A549 (cell line): ENCODE measurements at regions not wholly inside any gene's neighbourhood (a gene's known extent, or its start where the extent isn't known, plus 50 kb on each side); places are given as distances from the start of the nearest gene placed in this dataset.

Experiments used
- CHD2 ChIP-seq: fragments of 150-350 bp; IDR thresholded peaks from 2 replicates; pipeline ENCODE4 v1.6.1; 2014; ENCODE audit warnings: low read length; ENCODE audit not compliant: partially characterized antibody
- CTCF ChIP-seq: fragments of >200 bp; sonication (Bioruptor Twin); formaldehyde crosslinking; IDR thresholded peaks from 3 replicates; pipeline ENCODE4 v1.5.1; 2016
- EHMT2 ChIP-seq: fragments of 200-600 bp; sonication (generic); IDR thresholded peaks from 2 replicates; pipeline ENCODE4 v1.6.1; 2016; ENCODE audit warnings: antibody characterized with exemption, low read depth, mild to moderate bottlenecking, moderate library complexity
- EP300 ChIP-seq, 2 experiments: fragments of >200 bp; sonication (Bioruptor Twin); formaldehyde crosslinking; IDR thresholded peaks; 2 replicates in 1 of 2; 3 replicates in 1 of 2; pipeline ENCODE4 v1.6.1; 2016 to 2017
- JUN ChIP-seq, 2 experiments: fragments of >200 bp; sonication (Bioruptor Twin); formaldehyde crosslinking; IDR thresholded peaks; 2 replicates in 1 of 2; 3 replicates in 1 of 2; pipeline ENCODE4 v1.6.1; 2016 to 2017
- JUNB ChIP-seq: fragments of >200 bp; sonication (Bioruptor Twin); formaldehyde crosslinking; IDR thresholded peaks from 2 replicates; pipeline ENCODE4 v1.6.1; 2016
- MAFK ChIP-seq: fragments of 450-650 bp; IDR thresholded peaks from 2 replicates; pipeline ENCODE4 v1.6.1; 2014; ENCODE audit not compliant: partially characterized antibody
- MAX ChIP-seq: IDR thresholded peaks from 2 replicates; pipeline ENCODE4 v1.6.1; 2012
- MYC ChIP-seq: IDR thresholded peaks from 2 replicates; pipeline ENCODE4 v1.6.1; 2012; ENCODE audit warnings: mild to moderate bottlenecking, inconsistent platforms, low read length, improper control_type of control experiment, borderline replicate concordance
- POLR2A ChIP-seq: IDR thresholded peaks from 2 replicates; pipeline ENCODE4 v1.6.1; 2012; ENCODE audit warnings: mild to moderate bottlenecking, low read length
- TF ChIP-seq, protein P1 (sequence below): fragments of 200-600 bp; sonication (generic); IDR thresholded peaks from 2 replicates; pipeline ENCODE4 v1.6.1; 2016; ENCODE audit warnings: antibody characterized with exemption, mild to moderate bottlenecking, moderate library complexity

DNA sequence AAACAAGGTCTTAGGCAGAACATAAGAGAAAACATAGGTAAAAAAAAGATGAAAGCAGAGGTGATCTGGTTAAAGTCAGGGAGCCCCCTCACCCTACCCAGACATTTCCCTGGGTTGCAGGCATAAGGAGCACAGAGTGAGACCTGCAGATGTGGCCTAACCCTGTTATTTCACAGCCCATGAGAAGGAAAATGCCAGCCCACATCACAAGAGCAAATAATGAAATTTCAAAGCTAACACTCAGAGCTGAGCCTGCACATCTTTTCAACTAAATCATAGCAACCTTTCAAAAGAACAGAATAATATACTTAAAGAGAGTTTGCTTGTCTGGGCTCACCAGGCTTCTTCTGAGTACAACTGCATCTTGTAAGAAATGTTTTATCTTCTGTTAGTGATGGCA is 295.4 kb downstream of the RPAP3 start:
- TF ChIP-seq MYC (no peak), CTCF (no peak), JUN (IDR thresholded peaks at IDR 0.05) (no peak), POLR2A (no peak), CHD2 (no peak), EHMT2 (no peak), EP300 (IDR thresholded peaks at IDR 0.05) (no peak), MAFK (no peak), JUNB (no peak), MAX (no peak)
- TF ChIP-seq, protein P1, sequence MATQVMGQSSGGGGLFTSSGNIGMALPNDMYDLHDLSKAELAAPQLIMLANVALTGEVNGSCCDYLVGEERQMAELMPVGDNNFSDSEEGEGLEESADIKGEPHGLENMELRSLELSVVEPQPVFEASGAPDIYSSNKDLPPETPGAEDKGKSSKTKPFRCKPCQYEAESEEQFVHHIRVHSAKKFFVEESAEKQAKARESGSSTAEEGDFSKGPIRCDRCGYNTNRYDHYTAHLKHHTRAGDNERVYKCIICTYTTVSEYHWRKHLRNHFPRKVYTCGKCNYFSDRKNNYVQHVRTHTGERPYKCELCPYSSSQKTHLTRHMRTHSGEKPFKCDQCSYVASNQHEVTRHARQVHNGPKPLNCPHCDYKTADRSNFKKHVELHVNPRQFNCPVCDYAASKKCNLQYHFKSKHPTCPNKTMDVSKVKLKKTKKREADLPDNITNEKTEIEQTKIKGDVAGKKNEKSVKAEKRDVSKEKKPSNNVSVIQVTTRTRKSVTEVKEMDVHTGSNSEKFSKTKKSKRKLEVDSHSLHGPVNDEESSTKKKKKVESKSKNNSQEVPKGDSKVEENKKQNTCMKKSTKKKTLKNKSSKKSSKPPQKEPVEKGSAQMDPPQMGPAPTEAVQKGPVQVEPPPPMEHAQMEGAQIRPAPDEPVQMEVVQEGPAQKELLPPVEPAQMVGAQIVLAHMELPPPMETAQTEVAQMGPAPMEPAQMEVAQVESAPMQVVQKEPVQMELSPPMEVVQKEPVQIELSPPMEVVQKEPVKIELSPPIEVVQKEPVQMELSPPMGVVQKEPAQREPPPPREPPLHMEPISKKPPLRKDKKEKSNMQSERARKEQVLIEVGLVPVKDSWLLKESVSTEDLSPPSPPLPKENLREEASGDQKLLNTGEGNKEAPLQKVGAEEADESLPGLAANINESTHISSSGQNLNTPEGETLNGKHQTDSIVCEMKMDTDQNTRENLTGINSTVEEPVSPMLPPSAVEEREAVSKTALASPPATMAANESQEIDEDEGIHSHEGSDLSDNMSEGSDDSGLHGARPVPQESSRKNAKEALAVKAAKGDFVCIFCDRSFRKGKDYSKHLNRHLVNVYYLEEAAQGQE, result no peak
